Activated CD8-positive, alpha-beta memory T cell treated with anti-CD3 and anti-CD28 coated beads, Interleukin-2, amount 50 U/mL, for 48 hours (primary cell): ENCODE measurements at regions not wholly inside any gene's neighbourhood (a gene's known extent, or its start where the extent isn't known, plus 50 kb on each side); places are given as distances from the start of the nearest gene placed in this dataset.
"Not testable (repeated sequence)": the region's sequence is repeated elsewhere in the genome, so short reads cannot be mapped to it uniquely, and the experiment has no call there.

Source experiments
- DNase-seq: peaks from one replicate; pipeline ENCODE4 v3.0.0-alpha.2; 2020

- DNase-seq, result no peak
These were observed 57.1 kb downstream of the GRIN2B start for GRCh38 chr12:13924286-13924685.

GRCh38 chr12:13918897-13919296 lies 62.5 kb downstream of the GRIN2B start:
- no peak for DNase-seq

DNA sequence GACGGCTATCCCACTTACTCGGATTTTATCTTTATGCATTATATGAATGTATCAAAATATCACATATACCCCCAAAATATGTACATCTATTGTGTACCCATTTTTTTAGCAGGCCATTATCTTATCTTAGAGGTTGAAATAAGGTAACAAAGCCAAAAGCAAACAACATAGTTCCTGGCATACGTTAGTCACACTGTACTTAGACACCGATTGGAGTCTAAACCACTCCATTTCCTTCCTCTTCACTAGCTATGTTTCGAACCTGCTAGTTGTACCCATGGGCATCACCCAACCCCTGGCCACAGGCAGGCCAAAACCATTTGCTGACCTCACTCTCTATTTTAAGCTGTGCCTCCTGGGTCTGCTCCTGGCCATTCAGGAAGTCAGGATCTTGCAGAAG lies 66.3 kb downstream of the GRIN2B start:
- DNase-seq, result no peak

- DNase-seq, result no peak
These were observed 68.0 kb downstream of the GRIN2B start for GRCh38 chr12:13913371-13913770.

DNA sequence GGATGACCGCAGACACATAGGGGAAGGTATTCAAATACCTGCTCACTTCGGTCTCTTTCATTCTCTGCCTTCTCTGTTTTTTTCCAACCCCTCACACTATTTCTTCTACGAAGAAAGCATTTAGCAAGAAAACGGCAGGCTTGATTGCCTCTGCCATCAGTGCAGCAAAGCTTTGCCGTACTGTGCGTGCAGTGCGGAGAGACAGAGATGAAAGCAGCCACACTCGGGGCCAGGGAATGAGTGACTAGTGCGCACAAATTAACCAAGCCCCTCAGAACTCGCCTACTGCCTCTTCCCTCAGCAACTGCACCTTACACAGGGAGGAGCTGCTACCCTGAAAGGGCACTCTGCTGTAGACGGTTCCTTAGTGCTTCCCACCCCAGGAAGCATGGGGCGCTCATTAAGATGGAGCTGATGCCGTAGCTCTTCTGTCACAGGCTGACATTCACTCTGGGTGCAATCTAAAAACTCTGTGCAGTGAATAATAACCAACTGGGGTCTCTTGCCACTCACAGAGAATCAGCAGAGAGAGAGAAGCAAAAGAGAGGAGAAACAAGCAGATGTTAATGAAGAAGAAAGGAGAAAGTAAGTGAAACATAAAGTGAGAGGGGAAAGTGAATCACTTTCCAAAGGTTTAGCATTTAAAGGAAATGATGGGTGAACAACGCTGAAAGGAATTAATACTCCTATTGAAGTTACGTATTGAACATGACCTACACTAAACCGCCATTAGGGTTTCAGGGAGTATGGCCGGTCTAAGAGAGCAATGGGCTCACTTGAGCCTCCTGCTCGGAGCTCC lies 69.4 kb downstream of the GRIN2B start:
- no peak for DNase-seq

DNA sequence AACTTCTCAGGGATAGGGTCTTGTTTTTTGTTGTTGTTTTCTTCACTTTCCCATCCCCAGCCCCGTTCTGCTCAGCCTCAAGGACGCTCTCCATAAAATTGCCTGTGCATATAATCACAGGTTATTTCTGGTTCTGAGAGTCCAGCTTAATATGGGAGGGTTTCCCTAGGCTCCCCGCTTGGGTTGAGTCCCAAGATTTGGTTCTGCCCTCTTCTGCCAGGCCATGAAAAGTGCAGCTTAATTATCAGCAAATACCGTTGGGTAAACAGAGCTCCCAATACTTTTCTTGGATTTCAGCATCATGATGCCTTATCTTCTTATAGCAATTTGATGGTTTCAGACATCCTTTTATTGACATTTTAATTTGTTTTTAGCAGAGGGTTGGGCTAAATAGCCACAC lies 75.6 kb downstream of the GRIN2B start:
- DNase-seq, result no peak

- DNase-seq, result no peak
These were observed 80.7 kb downstream of the GRIN2B start for GRCh38 chr12:13900718-13901117.

DNA sequence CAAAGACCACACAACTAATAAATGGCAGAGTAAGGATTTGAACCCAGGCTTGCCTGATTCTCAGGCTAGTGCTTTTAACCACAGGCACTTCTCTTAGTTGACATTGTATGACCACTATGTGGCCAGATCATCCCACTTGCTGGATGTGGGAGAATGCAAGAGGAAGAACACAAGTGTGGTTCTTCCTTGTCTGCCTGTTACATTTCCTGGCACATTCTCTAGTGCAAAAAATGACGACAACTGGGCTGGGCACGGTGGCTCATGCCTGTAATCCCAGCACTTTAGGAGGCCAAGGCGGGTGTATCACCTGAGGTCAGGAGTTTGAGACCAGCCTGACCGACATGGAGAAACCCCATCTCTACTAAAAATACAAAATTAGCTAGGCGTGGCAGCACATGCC lies 83.0 kb downstream of the GRIN2B start:
- DNase-seq, result not testable (repeated sequence)

DNA sequence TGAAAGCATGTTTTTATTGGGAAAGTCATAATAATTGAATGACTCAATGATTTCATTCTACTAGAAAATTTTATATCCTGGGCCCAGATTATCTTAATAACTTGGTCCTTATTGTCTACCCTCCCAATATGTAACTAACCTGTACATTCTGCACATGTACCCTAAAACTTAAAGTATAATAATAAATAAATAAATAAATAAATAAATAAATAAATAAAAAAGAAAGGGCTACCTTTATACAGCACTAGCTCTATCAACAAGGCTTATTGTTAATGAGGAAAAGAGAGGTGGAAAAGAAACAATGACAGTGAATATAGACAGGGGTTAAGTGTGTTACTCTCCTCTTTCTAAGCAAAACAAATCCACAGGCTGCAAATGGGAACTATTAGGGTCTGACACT lies 83.6 kb downstream of the GRIN2B start:
- no peak for DNase-seq

DNA sequence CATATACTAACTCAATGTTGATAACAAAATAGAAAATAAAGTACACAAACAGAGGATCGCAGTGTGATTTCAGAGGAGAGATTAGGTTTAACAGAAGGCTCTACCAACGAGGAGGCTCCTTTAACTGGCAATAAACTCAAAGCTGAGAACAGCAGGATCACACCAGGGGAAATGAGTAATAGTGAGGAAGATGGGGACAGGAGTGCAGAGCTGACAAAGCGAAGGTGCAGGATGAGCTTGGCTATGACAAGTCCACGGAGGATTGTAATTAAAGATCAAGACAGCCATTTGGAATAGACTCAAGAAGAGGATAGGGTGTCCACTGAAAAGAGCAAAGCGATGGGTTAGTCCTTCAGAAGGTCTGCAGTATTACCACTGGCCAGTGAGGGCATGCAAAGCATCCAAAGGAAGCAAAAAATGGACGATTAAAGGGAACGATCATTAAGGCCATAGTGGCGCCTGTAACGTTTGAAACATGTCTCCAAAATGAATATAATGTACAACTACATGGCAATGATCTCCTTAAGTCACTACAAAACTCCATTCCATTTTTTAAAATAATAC lies 85.3 kb downstream of the GRIN2B start:
- DNase-seq, result no peak

- DNase-seq, result no peak
These were observed 89.5 kb downstream of the GRIN2B start for GRCh38 chr12:13891902-13892301.

DNA sequence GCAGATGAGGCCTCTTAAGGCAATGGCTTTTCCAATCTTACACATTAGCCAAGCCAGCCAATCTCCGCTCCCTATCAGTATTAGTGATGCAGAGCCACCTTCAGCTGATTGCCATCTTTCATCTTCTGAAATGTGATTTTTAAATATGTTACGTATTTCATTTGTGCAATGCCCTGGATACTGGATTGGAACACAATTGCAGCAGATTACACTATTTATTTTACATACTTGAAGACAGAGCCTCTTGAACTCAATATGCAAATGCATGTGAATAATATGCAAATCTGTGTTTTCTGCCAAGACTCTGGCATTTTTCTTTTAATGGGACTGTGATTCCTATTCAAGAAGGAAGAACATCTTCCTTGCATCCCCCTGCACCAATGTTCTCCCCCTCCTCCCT lies 90.5 kb downstream of the GRIN2B start:
- DNase-seq, result no peak

DNA sequence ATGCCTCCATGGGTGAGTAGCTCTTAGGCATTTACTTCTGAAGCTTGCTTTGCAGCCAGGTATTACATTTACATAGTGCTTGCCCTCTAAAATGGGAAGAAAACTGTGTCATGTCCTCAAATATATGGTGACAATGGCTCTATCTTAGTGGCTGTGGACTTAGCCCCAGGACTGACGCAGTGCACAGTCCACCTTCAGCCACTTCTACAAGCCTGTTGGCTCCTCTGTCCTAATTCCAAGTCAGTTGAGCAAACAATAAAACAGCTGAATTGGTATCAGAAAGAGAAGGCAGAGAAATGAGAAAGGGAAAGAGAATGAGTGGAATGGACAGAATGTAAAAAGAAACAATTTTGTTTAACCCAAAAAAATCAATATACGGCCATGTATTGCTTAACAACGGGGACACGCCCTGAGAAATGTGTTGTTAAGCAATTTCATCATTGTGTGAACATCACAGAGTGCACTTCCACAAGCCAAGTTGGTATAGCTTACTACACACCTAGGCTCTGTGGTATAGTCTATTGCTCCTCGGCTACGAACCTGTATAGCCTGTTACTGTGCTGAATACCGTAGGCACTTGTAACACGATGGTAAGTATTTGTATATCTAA lies 93.5 kb downstream of the GRIN2B start:
- DNase-seq, result no peak

DNA sequence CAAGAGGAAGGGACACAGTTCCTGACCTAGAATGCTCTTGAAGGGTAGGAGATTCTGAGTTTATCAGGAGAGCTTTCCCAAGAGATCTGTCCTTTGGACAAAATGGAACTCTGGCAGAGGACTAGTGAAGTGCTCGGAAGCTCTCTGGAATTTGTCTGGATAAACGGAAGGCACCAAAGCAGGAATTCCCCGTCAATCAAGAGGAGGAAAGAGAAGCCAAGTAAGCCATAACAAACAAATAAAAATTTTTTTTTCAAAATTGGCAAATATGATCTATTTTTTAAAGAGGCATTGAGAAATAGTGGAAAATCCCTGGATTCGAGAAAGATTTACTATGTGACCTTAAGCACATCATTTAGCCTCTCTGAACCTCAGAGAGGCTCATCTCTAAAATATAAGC lies 99.2 kb downstream of the GRIN2B start:
- no peak for DNase-seq

DNA sequence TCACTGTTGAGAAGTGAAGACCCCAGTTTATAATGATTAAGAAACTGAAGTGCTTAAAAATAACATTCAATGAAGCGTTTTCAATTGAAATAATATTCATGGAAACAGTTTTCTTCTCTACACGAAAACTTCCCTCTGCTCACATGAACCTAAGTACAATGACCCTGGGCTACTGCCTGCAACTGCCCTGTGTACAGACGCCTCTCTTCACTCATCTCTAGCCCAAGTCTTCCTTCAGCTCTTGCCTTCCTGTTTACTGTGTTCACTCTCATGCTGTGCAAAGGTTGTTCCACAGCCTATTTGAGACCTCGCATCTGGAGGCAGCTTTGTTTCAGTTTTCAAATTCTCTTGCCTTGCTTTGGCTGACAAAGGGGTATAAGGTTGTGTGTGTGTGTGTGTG lies 100.8 kb downstream of the GRIN2B start:
- no peak for DNase-seq

- DNase-seq, result no peak
These were observed 105.7 kb downstream of the GRIN2B start for GRCh38 chr12:13875744-13876143.

- no peak for DNase-seq
These were observed 111.1 kb downstream of the GRIN2B start for GRCh38 chr12:13870255-13870654.

- DNase-seq, result peak; percentile 77
These were observed 117.2 kb downstream of the GRIN2B start for GRCh38 chr12:13864081-13864673.

DNA sequence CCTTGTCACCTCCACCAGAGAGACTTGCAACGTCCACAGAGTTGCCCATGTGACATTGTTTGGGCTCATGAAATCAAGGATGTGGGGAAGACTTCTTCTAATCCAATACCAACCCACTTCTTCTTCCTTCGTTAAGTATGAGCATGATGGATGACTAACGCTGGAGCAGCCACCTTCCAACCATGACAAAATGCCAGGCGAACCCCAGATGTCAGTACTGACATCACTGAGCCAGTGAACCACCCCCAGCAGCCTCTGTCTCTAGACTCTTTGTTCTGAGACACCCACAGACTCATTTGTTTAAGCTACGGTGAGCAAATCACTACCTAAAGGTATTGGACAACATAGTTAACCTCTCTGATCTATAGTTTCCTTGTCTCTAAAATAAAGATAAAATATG lies 123.7 kb downstream of the GRIN2B start:
- no peak for DNase-seq

DNA sequence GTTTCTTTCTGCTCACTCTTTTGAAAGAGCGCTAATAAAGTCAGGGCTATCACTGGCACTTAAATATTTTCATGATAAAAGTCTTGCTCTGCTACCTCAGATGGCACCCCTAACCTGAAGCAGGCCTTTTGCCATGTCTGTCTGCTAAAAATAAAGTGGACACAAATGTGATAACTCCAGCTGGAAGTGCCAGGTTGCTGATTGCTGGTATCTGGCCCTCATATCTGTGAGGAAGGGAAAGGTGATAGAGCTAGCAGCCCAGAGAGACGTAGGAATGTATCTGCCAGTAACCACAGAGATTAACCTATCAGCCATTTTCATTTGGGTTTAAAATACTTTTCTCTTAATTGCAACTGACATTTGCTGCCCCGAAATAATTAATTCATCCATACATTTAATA lies 127.9 kb downstream of the GRIN2B start:
- no peak for DNase-seq

DNA sequence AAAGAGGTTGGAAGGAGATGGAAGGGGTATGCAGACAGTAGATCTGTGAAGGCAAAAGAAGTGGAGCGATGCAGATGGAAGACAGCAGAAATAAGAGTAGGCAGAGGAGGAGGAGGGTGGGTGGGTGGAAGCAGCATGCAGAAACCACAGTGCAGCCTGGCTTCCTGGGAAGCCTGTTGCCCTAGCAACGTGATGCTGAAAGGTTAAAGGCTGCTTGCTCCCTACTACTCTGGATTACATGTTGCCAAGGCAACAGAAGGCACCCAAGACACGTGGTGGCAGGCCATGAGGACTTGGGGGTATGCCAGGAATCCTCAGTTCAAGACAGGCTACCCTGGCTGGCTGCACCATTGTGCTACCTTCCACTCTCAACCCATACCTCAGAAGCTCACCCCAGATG lies 129.6 kb downstream of the GRIN2B start:
- DNase-seq, result no peak

DNA sequence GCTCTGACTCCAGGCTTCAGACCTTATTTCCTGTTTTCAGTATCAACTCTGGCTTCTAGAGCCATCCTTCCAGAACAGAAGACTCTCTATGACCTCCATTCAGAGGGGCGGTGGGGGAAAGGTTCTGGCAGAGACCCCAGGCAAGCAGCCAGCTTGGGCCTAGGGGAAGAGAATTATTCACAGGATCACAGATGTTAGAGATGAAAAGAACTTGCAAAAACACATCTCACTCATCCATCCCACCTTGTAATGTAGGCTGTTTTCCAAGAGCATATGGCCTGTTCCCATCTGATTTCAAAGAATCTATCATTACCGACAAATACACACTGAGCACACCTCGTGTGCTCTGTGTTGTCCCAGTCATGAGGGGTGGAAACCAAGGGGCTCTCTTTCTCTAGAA lies 131.9 kb downstream of the GRIN2B start:
- no peak for DNase-seq

- no peak for DNase-seq
These were observed 137.6 kb downstream of the GRIN2B start for GRCh38 chr12:13843841-13844240.

DNA sequence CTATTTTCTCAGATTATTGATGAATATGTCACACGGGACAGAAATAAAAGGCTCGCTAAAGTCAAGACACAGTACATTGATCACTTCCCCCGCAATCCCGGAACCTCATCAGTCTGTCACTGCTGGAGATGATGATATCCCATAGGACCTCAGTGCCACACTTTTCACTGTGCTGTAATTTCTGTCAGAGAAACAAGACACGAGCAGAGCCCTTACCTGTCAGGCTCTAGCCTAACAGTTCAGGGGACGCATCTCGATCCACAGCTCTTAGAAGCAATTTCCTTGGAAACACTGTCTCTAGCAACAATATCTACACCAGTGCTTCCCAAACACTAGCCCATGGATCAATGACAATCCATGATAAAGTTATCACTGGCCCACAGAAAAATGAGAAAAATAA lies 140.0 kb downstream of the GRIN2B start:
- no peak for DNase-seq
